ENCODE measurements at regions not wholly inside any gene's neighbourhood (a gene's known extent, or its start where the extent isn't known, plus 50 kb on each side); places are given as distances from the start of the nearest gene placed in this dataset.

GRCh38 chr4:111681751-111682150 lies 463.5 kb upstream of the FAM241A start:
- no peak for ATAC-seq
- H4K20me1 ChIP-seq (ENCODE audit: control insufficient read depth, insufficient read depth) = no peaks in the 10 kb centered on the region
- no peak overlapping the region for H3K9ac ChIP-seq (ENCODE audit: control insufficient read depth, insufficient read depth, low read length)
- ChIA-PET POLR2A (no interaction called here), CTCF (no interaction called here), RAD21 (ENCODE audit: unreplicated experiment) (no interaction called here), SMC1A (ENCODE audit: uncharacterized antibody, unreplicated experiment) (no interaction called here)
- H3K36me3 ChIP-seq (ENCODE audit: control insufficient read depth in 2 of 2, insufficient read depth in 2 of 2, low read length in 1 of 2) = no peaks in the 10 kb centered on the region
- 29% methylated on average over 7 of the region's 7 CpGs for WGBS (ENCODE audit: insufficient coverage, insufficient replicate concordance, low lambda C conversion rate, missing lambda C conversion rate)
- no peak for TF ChIP-seq ZBED1 (IDR thresholded peaks at IDR 0.05; ENCODE audit: borderline replicate concordance)
- TF ChIP-seq JUNB (IDR thresholded peaks at IDR 0.05) = no peak
- TF ChIP-seq NR2C1 (IDR thresholded peaks at IDR 0.05) = no peak
- no peak for TF ChIP-seq HDAC2 (IDR thresholded peaks at IDR 0.05)
- TF ChIP-seq NFIC (IDR thresholded peaks at IDR 0.05; ENCODE audit: low read depth, low read length) = no peak
- no peak for TF ChIP-seq BMI1 (IDR thresholded peaks at IDR 0.05; ENCODE audit: borderline replicate concordance)
- TF ChIP-seq, protein P1, sequence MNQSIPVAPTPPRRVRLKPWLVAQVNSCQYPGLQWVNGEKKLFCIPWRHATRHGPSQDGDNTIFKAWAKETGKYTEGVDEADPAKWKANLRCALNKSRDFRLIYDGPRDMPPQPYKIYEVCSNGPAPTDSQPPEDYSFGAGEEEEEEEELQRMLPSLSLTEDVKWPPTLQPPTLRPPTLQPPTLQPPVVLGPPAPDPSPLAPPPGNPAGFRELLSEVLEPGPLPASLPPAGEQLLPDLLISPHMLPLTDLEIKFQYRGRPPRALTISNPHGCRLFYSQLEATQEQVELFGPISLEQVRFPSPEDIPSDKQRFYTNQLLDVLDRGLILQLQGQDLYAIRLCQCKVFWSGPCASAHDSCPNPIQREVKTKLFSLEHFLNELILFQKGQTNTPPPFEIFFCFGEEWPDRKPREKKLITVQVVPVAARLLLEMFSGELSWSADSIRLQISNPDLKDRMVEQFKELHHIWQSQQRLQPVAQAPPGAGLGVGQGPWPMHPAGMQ (IDR thresholded peaks at IDR 0.05; ENCODE audit: borderline replicate concordance) = no peak
- TF ChIP-seq HDGF (IDR thresholded peaks at IDR 0.05) = no peak
- no peak for TF ChIP-seq WRNIP1 (IDR thresholded peaks at IDR 0.05; ENCODE audit: borderline replicate concordance, low read depth, low read length)
- TF ChIP-seq ZNF622 (IDR thresholded peaks at IDR 0.05) = no peak
- TF ChIP-seq GATAD2B (conservative IDR thresholded peaks at IDR 0.05; ENCODE audit: low read depth) = no peak
- TF ChIP-seq ATF3 (IDR thresholded peaks at IDR 0.05; ENCODE audit: borderline replicate concordance, extremely low read depth, low read depth, low read length) = no peak
- no peak for TF ChIP-seq IRF4 (IDR thresholded peaks at IDR 0.05; ENCODE audit: low read depth, low read length)
- H3K79me2 ChIP-seq (ENCODE audit: control insufficient read depth, insufficient read depth, low read length) = no peaks in the 10 kb centered on the region
- in situ Hi-C loops (cut with MboI) (no loop called here), intact Hi-C loops (cut with micrococcal nuclease; ENCODE audit: unreplicated experiment) (no loop called here)
- H3K4me1 ChIP-seq (ENCODE audit: control insufficient read depth, insufficient read depth, low read length) = no peaks in the 10 kb centered on the region
- no peak overlapping the region for H3K4me3 ChIP-seq
- H3K9me3 ChIP-seq (replicated peaks; ENCODE audit: control insufficient read depth, insufficient read depth, low read length) = no peaks in the 10 kb centered on the region
- no peak for FAIRE-seq
- H2AFZ ChIP-seq (ENCODE audit: control insufficient read depth, low read depth, low read length) = no peak overlapping the region
- H3K27me3 ChIP-seq (replicated peaks in 1 of 2; ENCODE audit: control insufficient read depth in 2 of 2, insufficient read depth in 2 of 2, low read length in 1 of 2) = no peaks in the 10 kb centered on the region
- no peak for DNase-seq (ENCODE audit: low read depth, low spot score)
- BruUV-seq (replicated peaks) = no TSS peak
- H3K4me2 ChIP-seq (ENCODE audit: control insufficient read depth, insufficient read depth) = no peak overlapping the region
- H3K27ac ChIP-seq (ENCODE audit: control insufficient read depth, insufficient read depth) = no peak overlapping the region
